VCaP (cell line): ENCODE measurements at regions not wholly inside any gene's neighbourhood (a gene's known extent, or its start where the extent isn't known, plus 50 kb on each side); places are given as distances from the start of the nearest gene placed in this dataset.

Experiments
- H3K27ac ChIP-seq: fragments of 450-650 bp; 2 replicates; pipeline ENCODE4 v1.5.1; 2017
- CTCF ChIP-seq: fragments of 450-650 bp; conservative IDR thresholded peaks from 2 replicates; pipeline ENCODE4 v1.5.1; 2017; ENCODE audit warnings: mild to moderate bottlenecking, moderate library complexity

GRCh38 chr10:3551761-3552160 lies 233.2 kb downstream of the KLF6 start:
- H3K27ac ChIP-seq, result no peak overlapping the region
- no peak for TF ChIP-seq CTCF

GRCh38 chr10:3549118-3549517 lies 235.9 kb downstream of the KLF6 start:
- TF ChIP-seq CTCF, result no peak

GRCh38 chr10:3548702-3549101 lies 236.3 kb downstream of the KLF6 start:
- no peak for TF ChIP-seq CTCF
- H3K27ac ChIP-seq, result no peak overlapping the region

More at GRCh38 chr10:3549118-3549517, 235.9 kb downstream of the KLF6 start:
- no peak overlapping the region for H3K27ac ChIP-seq

GRCh38 chr10:3548076-3548475 lies 236.9 kb downstream of the KLF6 start:
- TF ChIP-seq CTCF, result no peak
- no peak overlapping the region for H3K27ac ChIP-seq

- H3K27ac ChIP-seq, result no peak overlapping the region
- TF ChIP-seq CTCF, result no peak
Measured at GRCh38 chr10:3544561-3544960, 240.4 kb downstream of the KLF6 start.

GRCh38 chr10:3542185-3542611 lies 242.8 kb downstream of the KLF6 start:
- no peak for TF ChIP-seq CTCF
- no peak overlapping the region for H3K27ac ChIP-seq

- no peak overlapping the region for H3K27ac ChIP-seq
- TF ChIP-seq CTCF, result no peak
Measured at GRCh38 chr10:3539696-3540383, 245.2 kb downstream of the KLF6 start.
